Heart left ventricle (tissue), 16 donors: ENCODE measurements at regions not wholly inside any gene's neighbourhood (a gene's known extent, or its start where the extent isn't known, plus 50 kb on each side); places are given as distances from the start of the nearest gene placed in this dataset.
"Not testable (repeated sequence)": the region's sequence is repeated elsewhere in the genome, so short reads cannot be mapped to it uniquely, and the experiment has no call there.

Experiments used
- ATAC-seq, 4 donors: fragments of 200-7000 bp; cut with Tn5 transposase; one replicate each; pipeline ENCODE4 v1.9.1; 2020 to 2022; ENCODE audit warnings: moderate library complexity in 4 of 4, mild to moderate bottlenecking in 3 of 4, moderate number of reproducible peaks in 1 of 4
- DNase-seq, 5 donors: peaks; one replicate each; pipeline ENCODE4 v3.0.0-alpha.2; 2020
- H3K27ac ChIP-seq, 12 donors: fragments of 200-600 bp; sonication (generic) in 4 of 12; one replicate each; pipeline versions ENCODE4 v1.5.0 to v1.8.0; 2016 to 2022; ENCODE audit warnings: mild to moderate bottlenecking in 2 of 12
- H3K27me3 ChIP-seq, 9 donors: fragments of 200-600 bp; sonication (generic) in 2 of 9; one replicate each; pipeline versions ENCODE4 v1.5.1 to v1.8.0; 2016 to 2022; ENCODE audit warnings: mild to moderate bottlenecking in 3 of 9
- H3K36me3 ChIP-seq, 9 donors: fragments of 200-600 bp; sonication (generic) in 2 of 9; one replicate each; pipeline versions ENCODE4 v1.5.0 to v1.8.0; 2018 to 2022; ENCODE audit warnings: mild to moderate bottlenecking in 2 of 9
- H3K4me1 ChIP-seq, 12 donors: fragments of 200-600 bp; sonication (generic) in 4 of 12; one replicate each; pipeline versions ENCODE4 v1.5.0 to v1.8.0; 2016 to 2022; ENCODE audit warnings: mild to moderate bottlenecking in 3 of 12
- H3K4me3 ChIP-seq, 12 donors: fragments of 200-600 bp; sonication (generic) in 4 of 12; one replicate each; pipeline versions ENCODE4 v1.5.0 to v1.8.0; 2017 to 2022; ENCODE audit warnings: mild to moderate bottlenecking in 9 of 12, moderate library complexity in 4 of 12
- H3K9me3 ChIP-seq, 12 donors: fragments of 200-600 bp; sonication (generic) in 4 of 12; one replicate each; pipeline versions ENCODE4 v1.5.0 to v1.8.0; 2016 to 2022; ENCODE audit warnings: mild to moderate bottlenecking in 1 of 12
- WGBS, 4 donors: extraction: QIAGEN DNeasy Blood & Tissue Kit in 2 of 4; methylation state at CpG; one replicate each; pipeline versions ENCODE4 v1.1.5 to v1.1.7; 2013 to 2018; 5-methylcytosine and 5-hydroxymethylcytosine counted together
- intact Hi-C, 10 donors: fragments of 100-400 bp; cut with DNase I; formaldehyde crosslinking; loops; one replicate each; pipeline versions ENCODE4 v1.11.1 to v1.14.2; 2022
- donor health status: ischemic (EF 13 %, LVEDD 7.1; RV severe dilation, severe dysfunction).
- donor health status: healthy with polysubstance abuse.
- donor health status: DM: no; HTN: yes; CAD: no.
- donor health status: DM: no; HTN: no; CAD: no.
- donor health status: ischemic (EF 25% LVEDD 6.9; RV normal size, moderate dysfunction).
- donor health status: ischemic (EF 25% LVEDD 5.7; RV mildly dilated, moderate dysfunction).
- donor health status: healthy.
- donor health status: DM: yes; HTN: yes; CAD: no.
- donor health status: ischemic (EF 35%, LVEDD 5.7; RV mildly dilated, moderate dysfunction).
- donor health status: nonischemic (EF 11% LVEDD 7.7; RV severe dilation, severe dysfunction).
- donor health status: DM: yes; HTN: yes; CAD: no.
- donor health status: PGD.
- donor health status: ischemic (EF 29% LVEDD 5.4; RV normal size, mild dysfunction).
- donor health status: nonischemic (EF 23%, LVEDD 6.1; RV moderate dilation, normal function).

- intact Hi-C loops, H3K27me3 ChIP-seq, H3K27ac ChIP-seq, DNase-seq, H3K36me3 ChIP-seq, H3K4me1 ChIP-seq, ATAC-seq, H3K4me3 ChIP-seq: not testable (repeated sequence)
- peaks cover 0 to 22% (median 0%) of the 10 kb centered on the region in 12 donors for H3K9me3 ChIP-seq
These were observed 205.5 kb downstream of the POTEM start for GRCh38 chr14:19172745-19173144.

- H3K27ac ChIP-seq, H3K4me3 ChIP-seq, H3K4me1 ChIP-seq, ATAC-seq, H3K36me3 ChIP-seq, DNase-seq, H3K27me3 ChIP-seq, intact Hi-C loops: not testable (repeated sequence)
- WGBS, 4 donors = 55 to 72% (median 67%) methylated on average over 1 to 2 of the region's 3 CpGs
- H3K9me3 ChIP-seq = peaks cover 0 to 17% (median 0%) of the 10 kb centered on the region in 12 donors
These were observed 206.0 kb downstream of the POTEM start for GRCh38 chr14:19173188-19173587.

- 36 to 52% (median 44%) methylated on average over 3 to 5 of the region's 6 CpGs; no CpG with 5 or more reads in 1 of the 4 donors for WGBS, 4 donors
- H3K27ac ChIP-seq, ATAC-seq, H3K36me3 ChIP-seq, H3K9me3 ChIP-seq, H3K4me3 ChIP-seq, intact Hi-C loops, H3K4me1 ChIP-seq, DNase-seq, H3K27me3 ChIP-seq: not testable (repeated sequence)
These were observed 210.2 kb downstream of the POTEM start for GRCh38 chr14:19177435-19177834.

- 68 to 72% (median 69%) methylated on average over 2 of the region's 2 CpGs for WGBS, 4 donors
- H3K27me3 ChIP-seq, intact Hi-C loops: not testable (repeated sequence)
These were observed 213.1 kb downstream of the POTEM start for GRCh38 chr14:19180297-19180696.

DNA sequence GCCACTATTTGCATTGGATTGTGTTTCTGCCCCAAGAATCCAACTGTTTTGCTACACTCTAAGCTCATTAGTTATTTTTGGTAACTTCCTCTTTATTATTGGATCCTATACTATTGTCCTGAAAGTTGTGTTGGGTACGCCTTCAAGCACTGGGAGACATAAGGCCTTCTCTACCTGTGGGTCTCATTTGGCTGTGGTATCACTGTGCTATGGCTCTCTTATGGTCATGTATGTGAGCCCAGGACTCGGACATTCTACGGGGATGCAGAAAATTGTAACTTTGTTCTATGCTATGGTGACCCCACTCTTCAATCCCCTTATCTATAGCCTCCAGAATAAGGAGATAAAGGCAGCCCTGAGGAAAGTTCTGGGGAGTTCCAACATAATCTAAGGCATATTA lies 213.6 kb downstream of the POTEM start:
- H3K9me3 ChIP-seq, H3K27me3 ChIP-seq, DNase-seq, intact Hi-C loops, H3K36me3 ChIP-seq, H3K4me3 ChIP-seq, H3K4me1 ChIP-seq, ATAC-seq, H3K27ac ChIP-seq: not testable (repeated sequence)
- WGBS, 4 donors = 30 to 56% (median 41%) methylated on average over 3 of the region's 3 CpGs

More at GRCh38 chr14:19180297-19180696, 213.1 kb downstream of the POTEM start:
- H3K4me3 ChIP-seq, H3K4me1 ChIP-seq, ATAC-seq, H3K9me3 ChIP-seq, H3K36me3 ChIP-seq, H3K27ac ChIP-seq, DNase-seq: not testable (repeated sequence)

- H3K27ac ChIP-seq, H3K4me3 ChIP-seq, ATAC-seq, H3K36me3 ChIP-seq, H3K27me3 ChIP-seq, intact Hi-C loops, H3K9me3 ChIP-seq, H3K4me1 ChIP-seq, DNase-seq: not testable (repeated sequence)
- 65 to 81% (median 68%) methylated on average over 3 of the region's 4 CpGs for WGBS, 4 donors
These were observed 227.9 kb downstream of the POTEM start for GRCh38 chr14:19195146-19195545.

GRCh38 chr14:19197488-19198234 lies 230.4 kb downstream of the POTEM start:
- H3K9me3 ChIP-seq, H3K4me1 ChIP-seq, intact Hi-C loops, H3K36me3 ChIP-seq, H3K27me3 ChIP-seq, H3K4me3 ChIP-seq, ATAC-seq, H3K27ac ChIP-seq: not testable (repeated sequence)
- WGBS, 4 donors = 58 to 72% (median 70%) methylated on average over 2 to 3 of the region's 4 CpGs
- DNase-seq = peak in 1 of 5 donors; percentile 52

GRCh38 chr14:19198341-19198740 lies 231.1 kb downstream of the POTEM start:
- H3K4me3 ChIP-seq, H3K36me3 ChIP-seq, DNase-seq, ATAC-seq, intact Hi-C loops, H3K27ac ChIP-seq, H3K4me1 ChIP-seq, H3K9me3 ChIP-seq, H3K27me3 ChIP-seq: not testable (repeated sequence)
- 14 to 28% (median 24%) methylated on average over 3 of the region's 3 CpGs for WGBS, 4 donors

- H3K36me3 ChIP-seq, ATAC-seq, intact Hi-C loops, H3K4me3 ChIP-seq, H3K27me3 ChIP-seq, H3K27ac ChIP-seq, DNase-seq, H3K4me1 ChIP-seq, H3K9me3 ChIP-seq: not testable (repeated sequence)
- WGBS, 4 donors = 67 to 80% (median 78%) methylated on average over 4 to 8 of the region's 8 CpGs
These were observed 232.6 kb downstream of the POTEG start for GRCh38 chr14:19201394-19202052.

GRCh38 chr14:19202053-19202442 lies 232.1 kb downstream of the POTEG start:
- intact Hi-C loops, H3K9me3 ChIP-seq, H3K4me3 ChIP-seq, ATAC-seq, H3K4me1 ChIP-seq, H3K27ac ChIP-seq, H3K36me3 ChIP-seq, DNase-seq, H3K27me3 ChIP-seq: not testable (repeated sequence)
- WGBS, 4 donors = 53 to 85% (median 76%) methylated on average over 4 to 7 of the region's 7 CpGs

- H3K36me3 ChIP-seq, ATAC-seq, H3K4me3 ChIP-seq, H3K9me3 ChIP-seq, H3K27me3 ChIP-seq, DNase-seq, H3K27ac ChIP-seq, H3K4me1 ChIP-seq, intact Hi-C loops: not testable (repeated sequence)
- WGBS, 4 donors = 38 to 50% (median 46%) methylated on average over 3 to 4 of the region's 5 CpGs; no CpG with 5 or more reads in 1 of the 4 donors
These were observed 230.7 kb downstream of the POTEG start for GRCh38 chr14:19203250-19203972.
